ENCODE measurements at regions not wholly inside any gene's neighbourhood (a gene's known extent, or its start where the extent isn't known, plus 50 kb on each side); places are given as distances from the start of the nearest gene placed in this dataset.
"Not testable (repeated sequence)": the region's sequence is repeated elsewhere in the genome, so short reads cannot be mapped to it uniquely, and the experiment has no call there.

DNA sequence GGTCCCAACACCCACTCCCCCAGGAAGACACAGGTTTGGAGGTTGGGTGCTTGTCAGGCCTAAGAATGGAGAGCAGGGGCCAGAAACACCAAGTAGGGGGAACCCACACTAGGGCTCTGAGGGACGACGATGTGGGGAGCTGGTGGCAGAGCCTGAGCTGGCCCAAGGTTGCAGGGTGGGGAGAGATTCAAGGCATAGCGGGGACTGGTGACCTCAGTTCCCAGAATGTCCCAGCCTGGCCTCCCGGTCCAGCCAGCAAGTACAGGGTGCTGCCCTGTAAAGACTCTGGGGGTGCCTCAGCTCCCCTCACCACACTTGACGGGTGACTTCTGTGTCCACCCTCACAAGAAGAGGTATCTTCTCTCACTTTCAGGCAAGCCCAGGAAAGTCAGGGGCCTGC, 86.7 kb downstream of the ALG10 start:
- POLR2A ChIA-PET: no interaction called here
- CTCF ChIA-PET: interaction anchor here (0.9 kb wide), 1 partner anchor 14 kb away, joined by 4 read pairs; no protein-coding TSS in a partner anchor
- TF ChIP-seq CTCF (IDR thresholded peaks at IDR 0.05; ENCODE audit: control extremely low read depth, extremely low read depth, low read depth, missing control alignments): no peak
- DNase-seq (ENCODE audit: extremely low spot score): no peak

- DNase-seq (ENCODE audit: extremely low spot score): no peak
- ChIA-PET POLR2A (no interaction called here), CTCF (interaction anchor here (0.9 kb wide), 1 partner anchor 13 kb away, joined by 4 read pairs; no protein-coding TSS in a partner anchor)
- no peak for TF ChIP-seq CTCF (IDR thresholded peaks at IDR 0.05; ENCODE audit: control extremely low read depth, extremely low read depth, low read depth, missing control alignments)
Measured at GRCh38 chr12:34109390-34109789, 87.1 kb downstream of the ALG10 start.

DNA sequence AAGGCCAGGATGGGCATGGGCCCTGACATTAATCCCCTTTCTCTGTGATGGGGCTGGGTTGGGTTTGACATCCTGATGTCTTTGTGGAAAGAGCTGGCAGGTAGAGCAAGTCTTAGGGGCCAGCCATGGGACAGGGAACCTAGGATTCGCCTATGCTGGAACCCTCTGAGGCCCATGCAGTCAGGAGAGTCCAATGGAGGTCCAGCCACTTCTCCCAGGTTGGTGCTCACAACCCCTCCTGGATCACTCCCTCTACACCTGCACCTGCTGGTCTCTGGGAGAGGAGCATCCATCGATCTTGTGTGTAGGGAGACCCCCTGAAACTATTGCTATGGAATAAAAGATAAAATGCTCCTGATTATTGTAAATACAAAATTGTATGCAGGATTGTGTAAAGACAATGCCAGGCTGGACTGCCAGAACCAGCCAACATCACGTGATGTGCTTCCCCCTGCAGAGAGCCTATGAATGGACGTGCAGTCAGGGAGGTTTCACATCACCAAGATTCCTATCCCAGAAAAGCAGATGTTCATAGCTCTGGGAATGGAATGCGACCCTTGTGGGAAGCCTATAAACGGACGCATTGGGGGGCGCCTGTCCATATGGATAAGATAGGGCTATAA, 87.7 kb downstream of the ALG10 start:
- POLR2A ChIA-PET; DNase-seq (ENCODE audit: extremely low spot score): not testable (repeated sequence)
- CTCF ChIA-PET: interaction anchor here (0.9 to 1.3 kb wide), 2 partner anchors 13 kb away, joined by 3 to 4 read pairs; no protein-coding TSS in a partner anchor

- no peak for DNase-seq (ENCODE audit: extremely low spot score)
- CTCF ChIA-PET: interaction anchor here (1.4 kb wide), 1 partner anchor 13 kb away, joined by 3 read pairs; no protein-coding TSS in a partner anchor
- TF ChIP-seq CTCF (IDR thresholded peaks at IDR 0.05; ENCODE audit: control extremely low read depth, extremely low read depth, low read depth, missing control alignments): no peak
- POLR2A ChIA-PET: no interaction called here
Measured at GRCh38 chr12:34119366-34119765, 97.1 kb downstream of the ALG10 start.

DNA sequence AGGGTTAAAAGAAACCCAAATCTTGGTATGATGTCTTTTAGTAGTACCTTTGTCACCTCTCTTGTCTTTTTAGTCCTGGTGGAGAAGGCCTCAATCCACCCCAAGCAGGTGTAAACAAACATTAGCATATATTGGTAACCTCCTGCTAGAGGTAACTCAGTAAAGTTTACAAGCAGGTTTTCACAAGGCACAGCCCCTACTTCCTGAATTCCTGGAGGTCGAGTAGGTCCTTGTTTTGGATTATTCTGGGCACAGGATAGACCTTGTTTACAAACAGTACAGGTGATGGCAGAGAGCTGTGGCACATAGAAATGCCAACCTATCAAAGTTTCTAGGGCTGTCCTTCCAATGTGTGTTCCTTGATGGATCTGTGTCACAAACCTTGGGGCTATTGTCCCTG, 99.1 kb downstream of the ALG10 start:
- no peak for DNase-seq (ENCODE audit: extremely low spot score)
- CTCF ChIA-PET: interaction anchor here (1.4 kb wide), 1 partner anchor 316 kb away, joined by 3 read pairs; no protein-coding TSS in a partner anchor
- no peak for TF ChIP-seq CTCF (IDR thresholded peaks at IDR 0.05; ENCODE audit: control extremely low read depth, extremely low read depth, low read depth, missing control alignments)
- POLR2A ChIA-PET: no interaction called here

- CTCF ChIA-PET: interaction anchor here (0.6 to 1.7 kb wide), 18 partner anchors 8 to 501 kb away, joined by 3 to 8 read pairs (median 4); no protein-coding TSS in a partner anchor
- POLR2A ChIA-PET: not testable (repeated sequence)
- peak; percentile 52 for DNase-seq (ENCODE audit: extremely low spot score)
- TF ChIP-seq CTCF (IDR thresholded peaks at IDR 0.05; ENCODE audit: control extremely low read depth, extremely low read depth, low read depth, missing control alignments): peak; percentile 89
Measured at GRCh38 chr12:34123092-34123491, 100.8 kb downstream of the ALG10 start.

- no peak for TF ChIP-seq CTCF (IDR thresholded peaks at IDR 0.05; ENCODE audit: control extremely low read depth, extremely low read depth, low read depth, missing control alignments)
- ChIA-PET POLR2A (no interaction called here), CTCF (interaction anchor here (1.2 kb wide), 1 partner anchor 93 kb away, joined by 3 read pairs; no protein-coding TSS in a partner anchor)
- DNase-seq (ENCODE audit: extremely low spot score): no peak
Measured at GRCh38 chr12:34124608-34125007, 102.3 kb downstream of the ALG10 start.
